ENCODE measurements at regions not wholly inside any gene's neighbourhood (a gene's known extent, or its start where the extent isn't known, plus 50 kb on each side); places are given as distances from the start of the nearest gene placed in this dataset.

DNA sequence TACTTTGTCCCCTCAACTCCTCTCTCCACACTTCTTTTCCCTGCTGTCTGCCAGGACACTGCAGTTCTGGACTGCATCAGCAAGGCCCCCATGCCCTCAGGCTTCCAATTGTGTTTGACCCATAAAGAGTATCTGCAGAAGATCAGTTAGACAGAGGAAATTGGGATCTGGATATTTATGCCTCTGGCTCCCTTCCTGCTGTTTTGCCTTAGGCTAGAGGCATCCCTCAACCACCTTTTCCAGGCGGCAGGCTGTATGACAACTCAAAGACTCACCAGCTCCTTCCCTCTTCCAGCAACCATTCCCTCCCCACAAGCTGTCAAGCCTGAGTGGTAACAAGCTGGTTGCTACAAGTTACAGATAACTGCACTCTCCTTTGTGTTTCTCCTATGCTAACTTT lies 66.4 kb upstream of the NDP start:
- peaks cover 15% of the 10 kb centered on the region for H3K4me1 Mint-ChIP-seq (ENCODE audit: low read depth, unreplicated experiment)
- no peak overlapping the region for H3K4me3 Mint-ChIP-seq (ENCODE audit: unreplicated experiment)
- no peaks in the 10 kb centered on the region for H3K9me3 ChIP-seq (ENCODE audit: insufficient read depth, low read depth, low read length)
- DNase-seq (ENCODE audit: low read depth): no peak
- no peaks in the 10 kb centered on the region for H3K36me3 ChIP-seq (ENCODE audit: insufficient read depth, low read length)
- no peak overlapping the region for H3K27ac ChIP-seq (ENCODE audit: low read depth, low read length)
- H3K27me3 ChIP-seq (ENCODE audit: insufficient read depth, low read length): no peaks in the 10 kb centered on the region
- peak; percentile 93 for FAIRE-seq
- no peak overlapping the region for H3K27ac Mint-ChIP-seq (ENCODE audit: unreplicated experiment)
- H3K4me3 ChIP-seq (ENCODE audit: insufficient read depth, low read depth, low read length): no peak overlapping the region
- no peaks in the 10 kb centered on the region for H4K20me1 ChIP-seq (ENCODE audit: insufficient read depth, low read length)
- H3K9me3 Mint-ChIP-seq (ENCODE audit: unreplicated experiment): no peaks in the 10 kb centered on the region
- no peaks in the 10 kb centered on the region for H3K36me3 Mint-ChIP-seq (ENCODE audit: low read depth, unreplicated experiment)
- no peaks in the 10 kb centered on the region for H3K27me3 Mint-ChIP-seq (ENCODE audit: low read depth, unreplicated experiment)
- peaks cover 10% of the 10 kb centered on the region for H3K4me1 ChIP-seq (ENCODE audit: insufficient read depth, low read length)
- TF ChIP-seq, protein P1, sequence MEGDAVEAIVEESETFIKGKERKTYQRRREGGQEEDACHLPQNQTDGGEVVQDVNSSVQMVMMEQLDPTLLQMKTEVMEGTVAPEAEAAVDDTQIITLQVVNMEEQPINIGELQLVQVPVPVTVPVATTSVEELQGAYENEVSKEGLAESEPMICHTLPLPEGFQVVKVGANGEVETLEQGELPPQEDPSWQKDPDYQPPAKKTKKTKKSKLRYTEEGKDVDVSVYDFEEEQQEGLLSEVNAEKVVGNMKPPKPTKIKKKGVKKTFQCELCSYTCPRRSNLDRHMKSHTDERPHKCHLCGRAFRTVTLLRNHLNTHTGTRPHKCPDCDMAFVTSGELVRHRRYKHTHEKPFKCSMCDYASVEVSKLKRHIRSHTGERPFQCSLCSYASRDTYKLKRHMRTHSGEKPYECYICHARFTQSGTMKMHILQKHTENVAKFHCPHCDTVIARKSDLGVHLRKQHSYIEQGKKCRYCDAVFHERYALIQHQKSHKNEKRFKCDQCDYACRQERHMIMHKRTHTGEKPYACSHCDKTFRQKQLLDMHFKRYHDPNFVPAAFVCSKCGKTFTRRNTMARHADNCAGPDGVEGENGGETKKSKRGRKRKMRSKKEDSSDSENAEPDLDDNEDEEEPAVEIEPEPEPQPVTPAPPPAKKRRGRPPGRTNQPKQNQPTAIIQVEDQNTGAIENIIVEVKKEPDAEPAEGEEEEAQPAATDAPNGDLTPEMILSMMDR (IDR thresholded peaks at IDR 0.05; ENCODE audit: insufficient read depth, low read depth, low read length): no peak
- TF ChIP-seq EZH2 (IDR thresholded peaks at IDR 0.05; ENCODE audit: insufficient read depth, low read length): no peak
- H3K4me2 ChIP-seq (ENCODE audit: low read length): no peak overlapping the region
- H3K9ac ChIP-seq (ENCODE audit: low read length): no peak overlapping the region
- no peaks in the 10 kb centered on the region for H3K79me2 ChIP-seq (ENCODE audit: insufficient read depth, low read length)
- H2AFZ ChIP-seq (ENCODE audit: low read depth, low read length): no peak overlapping the region

DNA sequence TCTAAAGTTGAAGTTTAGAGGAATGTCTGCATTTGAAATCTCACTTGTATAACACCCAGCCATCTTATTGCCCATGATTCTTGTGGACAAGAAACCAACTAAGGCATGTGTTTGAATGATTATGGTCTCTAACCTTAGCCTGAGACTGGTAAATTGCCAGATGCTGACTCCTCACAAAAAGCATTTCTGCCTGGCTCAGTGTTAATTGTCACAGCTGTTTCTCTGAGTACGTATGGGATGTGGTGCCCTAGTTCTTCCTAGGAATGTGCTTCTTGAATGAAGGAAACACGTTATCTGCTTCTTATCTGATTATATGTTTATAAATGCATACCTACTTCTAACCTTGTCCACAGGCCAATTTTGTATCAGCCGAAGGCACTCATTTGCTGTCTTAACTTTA lies 63.1 kb upstream of the NDP start:
- H3K79me2 ChIP-seq (ENCODE audit: insufficient read depth, low read length): no peaks in the 10 kb centered on the region
- peak overlapping the region; percentile 43 for H3K9ac ChIP-seq (ENCODE audit: low read length)
- H2AFZ ChIP-seq (ENCODE audit: low read depth, low read length): no peak overlapping the region
- no peak overlapping the region for H3K4me3 Mint-ChIP-seq (ENCODE audit: unreplicated experiment)
- no peaks in the 10 kb centered on the region for H3K27me3 Mint-ChIP-seq (ENCODE audit: low read depth, unreplicated experiment)
- TF ChIP-seq, protein P1 (IDR thresholded peaks at IDR 0.05; ENCODE audit: insufficient read depth, low read depth, low read length): no peak
- TF ChIP-seq EZH2 (IDR thresholded peaks at IDR 0.05; ENCODE audit: insufficient read depth, low read length): no peak
- no peak overlapping the region for H3K4me3 ChIP-seq (ENCODE audit: insufficient read depth, low read depth, low read length)
- no peaks in the 10 kb centered on the region for H4K20me1 ChIP-seq (ENCODE audit: insufficient read depth, low read length)
- peaks cover 10% of the 10 kb centered on the region for H3K4me1 ChIP-seq (ENCODE audit: insufficient read depth, low read length)
- FAIRE-seq (peak; percentile 99), DNase-seq (ENCODE audit: low read depth) (peak; percentile 93)
- peak overlapping the region; percentile 69 for H3K27ac ChIP-seq (ENCODE audit: low read depth, low read length)
- peak overlapping the region; percentile 30 for H3K4me2 ChIP-seq (ENCODE audit: low read length)
- H3K27ac Mint-ChIP-seq (ENCODE audit: unreplicated experiment): peak overlapping the region; percentile 48
- no peaks in the 10 kb centered on the region for H3K36me3 ChIP-seq (ENCODE audit: insufficient read depth, low read length)
- H3K36me3 Mint-ChIP-seq (ENCODE audit: low read depth, unreplicated experiment): no peaks in the 10 kb centered on the region
- no peaks in the 10 kb centered on the region for H3K9me3 Mint-ChIP-seq (ENCODE audit: unreplicated experiment)
- no peaks in the 10 kb centered on the region for H3K9me3 ChIP-seq (ENCODE audit: insufficient read depth, low read depth, low read length)
- H3K27me3 ChIP-seq (ENCODE audit: insufficient read depth, low read length): no peaks in the 10 kb centered on the region
- H3K4me1 Mint-ChIP-seq (ENCODE audit: low read depth, unreplicated experiment): peaks cover 8% of the 10 kb centered on the region

DNA sequence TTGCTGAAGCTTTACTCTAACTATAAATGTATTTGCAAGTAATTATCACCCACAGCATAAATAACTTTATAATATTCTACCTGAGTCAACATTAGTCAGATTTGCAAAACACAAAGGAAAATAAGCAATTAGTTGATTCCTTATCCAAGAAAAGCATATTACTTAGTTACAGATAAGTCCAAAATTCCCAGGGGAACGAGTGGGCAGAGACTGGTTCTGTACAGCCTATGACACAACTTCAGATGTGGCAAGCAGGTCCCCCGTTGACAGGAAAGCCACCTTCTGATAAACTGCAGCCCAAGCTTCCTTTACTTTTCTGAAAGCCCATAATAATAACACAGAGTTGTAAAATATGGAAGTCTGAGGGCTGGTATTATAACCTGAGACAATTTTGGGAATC lies 62.4 kb upstream of the NDP start:
- Histone ChIP-seq H3K36me3 (ENCODE audit: insufficient read depth, low read length) (no peaks in the 10 kb centered on the region), H3K79me2 (ENCODE audit: insufficient read depth, low read length) (no peaks in the 10 kb centered on the region), H3K27me3 (ENCODE audit: insufficient read depth, low read length) (no peaks in the 10 kb centered on the region), H3K9ac (ENCODE audit: low read length) (peak overlapping the region; percentile 43), H4K20me1 (ENCODE audit: insufficient read depth, low read length) (no peaks in the 10 kb centered on the region), H3K4me3 (ENCODE audit: insufficient read depth, low read depth, low read length) (no peak overlapping the region), H3K4me1 (ENCODE audit: insufficient read depth, low read length) (peaks cover 10% of the 10 kb centered on the region), H3K27ac (ENCODE audit: low read depth, low read length) (peak overlapping the region; percentile 69), H3K9me3 (ENCODE audit: insufficient read depth, low read depth, low read length) (no peaks in the 10 kb centered on the region), H3K4me2 (ENCODE audit: low read length) (peak overlapping the region; percentile 30), H2AFZ (ENCODE audit: low read depth, low read length) (no peak overlapping the region)
- H3K36me3 Mint-ChIP-seq (ENCODE audit: low read depth, unreplicated experiment): no peaks in the 10 kb centered on the region
- FAIRE-seq: peak; percentile 58
- H3K4me3 Mint-ChIP-seq (ENCODE audit: unreplicated experiment): no peak overlapping the region
- peaks cover 8% of the 10 kb centered on the region for H3K4me1 Mint-ChIP-seq (ENCODE audit: low read depth, unreplicated experiment)
- no peak overlapping the region for H3K27ac Mint-ChIP-seq (ENCODE audit: unreplicated experiment)
- TF ChIP-seq EZH2 (IDR thresholded peaks at IDR 0.05; ENCODE audit: insufficient read depth, low read length): no peak
- TF ChIP-seq, protein P1 (IDR thresholded peaks at IDR 0.05; ENCODE audit: insufficient read depth, low read depth, low read length): no peak
- H3K27me3 Mint-ChIP-seq (ENCODE audit: low read depth, unreplicated experiment): no peaks in the 10 kb centered on the region
- DNase-seq (ENCODE audit: low read depth): peak; percentile 57
- H3K9me3 Mint-ChIP-seq (ENCODE audit: unreplicated experiment): no peaks in the 10 kb centered on the region

Data from astrocyte (in vitro differentiated cells and primary cell).